GM18517 (cell line): ENCODE measurements at regions not wholly inside any gene's neighbourhood (a gene's known extent, or its start where the extent isn't known, plus 50 kb on each side); places are given as distances from the start of the nearest gene placed in this dataset.
A peak's percentile ranks its signal among the peaks of the same experiment; 100 is the strongest.

ENCODE experiments used
- ATAC-seq: cut with Tn5 transposase; IDR thresholded peaks from one replicate; pipeline ENCODE4 v1.9.1; 2021; ENCODE audit warnings: mild to moderate bottlenecking, moderate library complexity; ENCODE audit not compliant: unreplicated experiment

DNA sequence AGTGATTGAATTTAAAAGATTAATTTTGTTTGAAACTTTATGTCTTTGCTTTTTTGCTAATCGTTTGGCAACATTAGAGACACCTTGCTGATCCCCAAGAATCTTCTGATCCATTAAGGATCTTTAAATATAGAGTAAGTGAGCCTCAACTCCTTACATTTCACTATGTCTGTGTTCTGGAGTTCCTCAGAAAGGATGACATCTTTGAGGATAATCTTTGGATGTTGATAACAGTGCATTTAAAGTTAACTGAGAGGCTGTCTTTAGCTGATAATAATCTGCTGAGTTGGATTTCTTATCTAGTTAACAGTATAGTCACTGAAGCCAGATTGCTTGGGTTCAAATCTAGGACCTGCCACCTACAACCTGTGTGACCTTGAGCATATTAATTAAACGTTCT, 221.6 kb upstream of the EMCN start:
- ATAC-seq, result no peak

DNA sequence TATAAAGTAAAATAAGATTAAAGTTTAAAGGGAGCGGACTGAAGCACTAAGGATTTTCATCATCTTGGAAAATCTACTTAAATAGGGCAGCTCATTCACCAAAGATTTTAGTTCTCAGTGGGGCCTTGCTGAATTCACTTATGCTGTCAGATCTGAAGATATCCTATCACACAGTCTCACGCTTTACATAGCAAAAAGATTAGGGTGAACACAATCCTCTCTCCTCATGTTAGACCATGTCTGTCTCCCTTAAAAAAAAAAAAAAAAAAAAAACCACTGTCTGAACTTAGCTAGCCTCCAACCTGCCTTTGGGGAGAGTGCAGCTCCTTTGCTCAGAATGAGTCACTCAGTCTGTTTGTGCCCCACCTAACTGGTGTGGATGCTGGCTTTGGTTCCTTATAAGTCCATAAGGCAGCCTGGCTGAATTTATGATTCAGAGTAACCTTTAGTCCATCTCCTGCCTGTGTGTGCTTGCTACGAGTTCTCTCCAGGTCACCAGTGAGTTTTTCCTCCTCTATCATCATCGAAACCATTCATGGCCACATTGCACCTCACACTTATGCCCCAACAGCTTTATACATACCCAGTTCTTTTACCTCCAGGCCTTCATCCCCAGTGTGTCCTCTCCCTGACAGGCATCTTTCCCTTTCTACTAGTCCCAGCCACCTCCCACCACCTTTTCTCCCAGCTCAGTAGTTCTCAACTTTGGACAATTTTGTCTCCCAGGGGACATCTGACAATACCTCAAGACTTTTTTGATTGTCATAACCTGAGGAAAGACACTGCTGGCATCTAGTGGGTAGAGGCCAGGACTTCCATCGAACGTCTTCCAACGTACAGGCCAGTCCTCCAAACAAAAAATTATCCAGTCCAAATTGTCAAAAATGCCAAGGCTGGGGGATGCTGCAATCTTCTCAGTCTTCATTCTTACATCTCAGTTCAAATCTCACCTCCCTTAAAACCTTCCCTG, 220.7 kb upstream of the EMCN start:
- ATAC-seq, result no peak

DNA sequence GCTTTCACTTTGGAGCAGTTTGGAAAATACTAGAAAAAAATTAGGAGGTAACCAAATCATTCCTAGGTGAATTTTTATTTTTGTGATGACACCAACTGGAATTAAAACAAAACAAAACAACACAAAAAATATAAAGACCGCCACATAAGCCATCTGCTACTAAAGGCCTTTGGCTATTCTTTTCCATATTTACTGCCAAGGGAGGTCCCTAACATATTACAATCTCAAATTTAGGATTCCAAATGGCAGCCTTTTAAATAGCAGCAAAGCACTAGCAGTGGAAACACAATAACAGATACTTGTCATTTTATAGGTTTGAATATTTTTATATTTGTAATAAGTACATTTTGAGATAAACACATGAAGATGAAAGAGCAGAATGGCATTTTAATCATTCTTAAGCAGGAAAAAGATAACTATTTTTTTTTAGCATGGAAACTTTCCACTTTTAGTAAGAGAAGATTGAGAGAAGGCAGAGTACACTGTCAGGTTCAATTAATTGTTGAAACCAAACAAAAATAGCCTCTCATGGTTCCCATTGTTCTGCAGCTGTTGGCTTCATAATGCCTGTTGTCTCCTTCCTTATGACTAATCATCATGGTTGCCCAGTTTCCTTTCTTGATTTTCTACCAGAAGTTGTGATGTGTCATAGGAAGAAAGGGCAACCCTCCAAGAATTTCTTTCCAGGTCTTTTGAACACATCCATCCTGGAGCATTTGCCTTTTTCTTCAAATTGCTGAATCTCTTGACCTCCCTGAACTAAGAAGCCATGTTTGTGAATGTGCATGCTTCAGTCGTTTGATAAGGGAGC, 219.0 kb upstream of the EMCN start:
- ATAC-seq, result no peak

DNA sequence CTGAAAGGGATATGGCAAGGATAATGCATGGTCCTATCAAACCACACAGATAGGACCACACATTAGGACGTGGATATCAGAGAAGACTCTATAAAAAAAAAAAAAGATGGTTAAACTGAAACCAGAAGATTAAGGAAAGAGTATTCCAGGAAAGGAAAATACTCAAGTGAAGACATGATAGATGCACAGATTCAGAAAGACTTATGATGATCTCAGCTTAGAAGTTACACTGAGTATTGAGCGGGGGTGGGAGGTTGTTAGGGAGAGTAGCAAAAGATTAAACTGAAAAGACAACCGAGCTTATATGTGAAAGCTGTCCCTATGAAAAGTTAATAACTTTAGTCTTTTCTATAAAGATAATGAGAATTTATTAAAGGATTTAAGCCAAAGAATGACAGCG, 211.0 kb upstream of the EMCN start:
- no peak for ATAC-seq

DNA sequence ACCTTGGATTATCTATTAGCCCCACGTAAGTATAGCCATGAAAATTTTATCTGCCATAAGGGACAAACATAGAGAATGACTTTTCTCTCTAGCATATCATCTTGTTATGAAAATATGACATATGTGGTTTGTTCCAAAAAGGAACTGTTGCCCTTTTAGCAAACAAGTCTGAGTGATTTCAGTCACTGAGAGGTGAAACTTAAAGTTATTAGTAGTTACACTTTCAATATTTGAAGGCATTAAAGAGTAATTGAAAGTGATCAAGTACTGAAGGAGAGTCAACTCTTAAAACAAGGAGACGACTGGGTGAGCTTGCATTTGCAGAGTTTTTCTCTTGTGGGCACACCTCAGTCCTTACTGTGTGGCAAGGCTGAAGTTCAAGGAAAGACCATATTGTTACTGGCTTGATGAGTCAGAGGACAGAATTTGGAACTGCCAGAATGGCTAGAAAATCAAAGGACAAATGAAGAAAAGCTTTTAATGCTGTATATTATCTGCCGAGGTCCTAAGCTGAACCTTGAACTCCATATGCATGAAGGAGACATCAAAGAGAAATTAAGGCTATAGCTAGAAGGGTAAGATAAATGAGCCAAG, 205.1 kb upstream of the EMCN start:
- ATAC-seq, result peak; percentile 69

DNA sequence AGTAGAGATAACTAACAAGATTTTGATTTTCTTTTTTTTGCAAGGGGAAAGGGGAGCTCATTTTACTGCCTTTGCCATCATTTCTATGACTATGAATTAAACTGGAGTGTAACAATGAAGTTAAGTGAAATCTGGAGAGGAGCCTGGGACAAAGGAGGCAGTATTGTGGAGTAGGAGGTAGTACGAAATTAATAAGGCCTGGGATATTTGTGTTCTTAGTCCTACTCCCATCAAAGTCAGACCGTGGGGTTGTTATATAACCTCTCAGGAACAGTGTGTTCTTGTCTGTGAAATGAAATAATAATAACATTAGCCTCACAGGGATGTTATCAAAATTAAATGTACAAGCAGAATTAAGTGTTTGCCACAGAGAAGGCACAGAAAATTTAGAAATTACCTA, 204.3 kb upstream of the EMCN start:
- no peak for ATAC-seq

DNA sequence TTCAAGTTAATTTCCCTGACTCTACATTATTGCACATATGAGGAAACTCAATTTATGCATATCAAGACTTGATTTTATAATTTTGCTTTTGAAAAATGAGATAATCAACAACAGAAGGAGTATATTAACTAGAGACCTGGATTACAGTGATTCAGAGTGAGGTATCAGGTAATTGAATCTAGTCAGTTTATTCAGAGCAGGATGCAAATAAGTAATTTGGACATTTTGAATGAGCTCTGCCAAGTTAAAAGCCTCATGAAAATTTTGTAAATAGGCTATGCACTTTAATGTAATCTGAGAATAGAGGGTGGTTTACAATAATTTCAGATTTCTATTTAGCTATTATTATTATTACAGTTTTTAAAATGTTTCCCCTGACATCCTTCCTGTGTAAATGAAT, 203.7 kb upstream of the EMCN start:
- ATAC-seq, result no peak

DNA sequence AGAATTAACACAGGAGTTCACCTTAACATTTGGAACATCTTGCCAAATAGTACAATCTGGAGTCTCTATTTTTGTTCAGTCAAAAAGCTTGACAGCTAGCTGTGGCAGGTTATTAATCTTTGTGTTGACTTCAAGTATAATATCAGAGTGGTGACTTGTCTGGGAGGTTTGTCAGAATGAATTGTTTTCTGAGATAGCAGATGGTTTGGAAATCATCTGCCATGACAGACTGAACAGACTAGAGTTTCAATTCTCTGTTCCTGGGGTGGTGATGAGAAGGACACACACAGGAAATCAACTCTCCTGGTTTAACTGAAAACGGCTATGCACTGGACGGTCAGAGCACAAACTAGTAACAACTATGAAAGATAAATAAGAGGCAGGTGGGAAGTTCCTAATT, 203.3 kb upstream of the EMCN start:
- no peak for ATAC-seq

DNA sequence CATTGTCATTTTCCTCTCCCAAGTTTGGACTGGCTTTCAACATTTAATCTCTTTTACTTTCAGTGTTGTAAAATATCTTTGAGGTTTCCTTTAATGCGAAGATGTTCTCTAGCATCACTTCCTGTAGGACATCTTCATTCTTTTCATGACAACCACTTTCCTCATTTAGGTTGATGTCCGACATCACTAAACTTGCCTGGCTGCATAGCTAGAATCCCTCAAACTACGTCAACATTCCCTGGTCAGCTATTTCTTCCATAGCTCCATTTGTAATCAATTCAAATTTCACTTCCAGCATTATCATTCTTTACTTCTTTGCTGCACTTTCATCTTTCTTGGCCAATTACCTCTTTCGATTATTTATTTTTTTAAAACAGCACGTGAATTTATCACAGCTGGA, 198.6 kb upstream of the EMCN start:
- ATAC-seq, result no peak

DNA sequence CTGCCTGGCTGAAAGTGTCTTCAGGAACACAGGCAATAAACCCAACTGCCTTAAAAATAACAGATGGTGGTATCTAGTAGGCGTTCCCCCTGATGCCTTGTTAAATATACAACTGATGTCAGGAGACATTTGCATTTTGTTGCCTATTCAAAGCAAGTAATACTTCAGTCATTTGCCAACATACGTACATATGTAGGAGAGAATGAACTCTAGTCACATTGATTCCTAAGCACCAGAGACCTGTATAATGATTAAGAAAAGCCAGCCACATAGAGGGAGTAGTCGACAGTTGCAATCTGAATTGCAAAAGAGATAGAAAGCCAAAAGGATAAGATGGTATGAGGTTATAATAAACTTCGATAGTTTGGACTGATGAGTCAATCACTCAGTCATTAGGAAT, 191.0 kb upstream of the EMCN start:
- no peak for ATAC-seq

DNA sequence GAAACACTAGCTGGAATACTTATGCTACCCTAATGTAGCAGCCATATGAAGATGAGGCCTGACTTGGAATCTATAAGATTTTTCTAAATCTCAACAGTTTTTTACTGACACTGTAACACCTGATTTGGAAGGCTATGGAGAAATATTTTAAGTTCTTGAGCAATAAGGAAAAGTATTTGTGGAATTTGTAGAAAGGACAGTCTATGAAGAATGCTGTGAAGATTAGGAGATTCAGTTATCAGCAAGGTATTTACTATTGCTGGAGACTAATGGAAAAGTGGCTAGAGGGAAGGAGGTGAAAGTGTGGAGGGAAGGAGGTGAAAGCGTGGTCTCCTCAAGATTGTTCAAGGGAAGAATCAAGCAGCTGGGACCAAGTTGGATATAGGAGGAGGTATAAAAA, 190.0 kb upstream of the EMCN start:
- ATAC-seq, result no peak

DNA sequence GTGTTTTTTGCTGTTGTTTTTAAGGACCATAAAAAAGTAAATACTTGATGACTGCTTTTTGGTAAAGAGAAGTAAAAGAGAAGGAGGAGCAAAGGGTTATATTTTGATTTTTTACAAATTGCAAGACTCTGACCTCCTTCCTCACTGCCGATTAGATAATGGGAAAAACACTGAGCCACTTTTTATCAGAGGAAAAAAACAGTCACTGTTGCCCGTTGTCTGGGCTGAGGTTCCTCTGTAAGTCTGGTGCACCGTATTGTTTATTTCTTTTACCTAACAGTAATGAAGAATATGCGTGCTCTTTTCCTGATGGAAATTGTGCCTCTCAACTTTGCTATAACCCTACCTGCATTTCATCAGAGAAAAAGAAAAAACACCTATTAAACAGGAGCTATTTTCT, 178.7 kb upstream of the EMCN start:
- ATAC-seq, result no peak

DNA sequence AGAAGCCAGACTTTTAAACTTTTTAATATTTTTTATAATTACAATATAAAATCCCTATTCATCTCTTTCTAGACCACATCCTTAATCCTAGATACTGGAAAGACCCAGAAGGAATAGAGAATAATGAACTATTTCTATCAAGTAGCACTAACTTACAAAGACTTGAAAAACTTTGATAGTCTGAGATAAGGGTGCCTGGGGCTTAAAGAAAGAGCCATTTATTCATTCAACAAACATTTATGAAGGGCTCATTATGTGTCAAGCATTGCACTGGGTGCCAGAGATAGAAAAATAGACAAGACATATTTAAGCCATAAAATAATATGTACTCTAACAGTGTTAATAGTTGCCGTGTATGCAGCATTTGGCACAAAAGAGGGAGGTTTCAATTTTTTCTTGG, 178.0 kb upstream of the EMCN start:
- ATAC-seq, result no peak

DNA sequence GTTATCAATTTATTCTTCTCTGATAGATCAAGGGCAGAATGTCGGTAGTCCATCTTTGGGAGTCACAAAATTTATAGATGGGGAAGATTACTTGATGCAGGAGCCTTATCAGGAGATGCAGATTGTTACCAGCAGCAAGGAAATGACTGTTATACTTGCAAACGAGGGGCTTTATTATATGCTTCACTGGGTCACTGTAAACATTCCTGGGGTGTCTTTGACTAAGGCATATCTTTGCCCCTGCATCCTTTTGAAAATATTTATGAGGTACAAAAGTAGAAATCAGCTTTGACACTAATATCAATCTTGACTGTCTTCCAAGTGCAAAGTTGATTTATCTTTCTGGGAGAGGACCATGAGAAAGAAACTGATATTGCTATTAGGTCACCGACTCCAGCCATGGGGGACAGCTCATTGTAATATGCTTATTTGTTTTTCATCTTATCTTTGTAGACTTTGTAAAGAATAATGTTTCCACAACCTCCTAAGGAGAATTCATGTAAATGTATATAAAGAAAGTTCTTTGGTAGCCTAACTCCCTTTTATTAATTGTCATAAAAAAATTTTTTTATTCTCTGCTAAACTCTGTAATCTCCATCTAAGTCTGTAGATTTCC, 177.3 kb upstream of the EMCN start:
- no peak for ATAC-seq

DNA sequence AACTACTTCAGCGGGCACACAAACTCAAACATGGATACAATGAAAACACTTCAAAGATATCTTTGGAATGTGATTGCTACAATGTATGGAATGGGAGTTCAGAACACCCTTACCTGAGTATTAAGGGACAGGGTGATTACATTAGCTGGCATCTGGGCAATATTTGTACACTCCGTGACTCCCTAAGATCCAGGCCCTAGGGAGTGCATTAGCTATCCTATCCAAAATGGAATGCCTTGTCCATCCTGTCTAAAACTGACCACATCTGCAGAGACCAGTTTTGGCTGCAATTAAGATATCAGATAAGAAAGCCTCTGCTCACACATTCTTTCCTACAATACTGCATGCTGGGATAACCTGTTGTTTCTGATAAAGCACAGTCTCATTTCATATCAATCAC, 176.6 kb upstream of the EMCN start:
- no peak for ATAC-seq

DNA sequence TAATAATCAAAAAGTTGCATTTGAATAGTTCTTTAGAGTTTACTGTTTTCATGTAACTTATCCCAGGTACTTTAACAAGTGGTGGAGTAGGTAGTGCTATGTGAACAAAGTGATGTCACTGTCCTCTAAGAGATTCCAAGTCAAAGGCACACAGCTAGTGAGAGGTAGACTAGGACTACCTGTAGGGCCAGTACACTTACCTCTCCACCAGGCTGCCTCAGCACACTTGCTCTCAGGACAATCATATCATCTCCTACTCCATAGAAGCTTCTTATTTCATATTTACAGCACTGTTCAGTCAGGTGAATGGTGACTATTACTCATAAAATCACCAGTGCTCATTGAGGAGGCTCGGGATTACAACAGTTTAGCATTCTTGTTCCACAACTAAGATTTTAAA, 173.0 kb upstream of the EMCN start:
- ATAC-seq, result no peak

DNA sequence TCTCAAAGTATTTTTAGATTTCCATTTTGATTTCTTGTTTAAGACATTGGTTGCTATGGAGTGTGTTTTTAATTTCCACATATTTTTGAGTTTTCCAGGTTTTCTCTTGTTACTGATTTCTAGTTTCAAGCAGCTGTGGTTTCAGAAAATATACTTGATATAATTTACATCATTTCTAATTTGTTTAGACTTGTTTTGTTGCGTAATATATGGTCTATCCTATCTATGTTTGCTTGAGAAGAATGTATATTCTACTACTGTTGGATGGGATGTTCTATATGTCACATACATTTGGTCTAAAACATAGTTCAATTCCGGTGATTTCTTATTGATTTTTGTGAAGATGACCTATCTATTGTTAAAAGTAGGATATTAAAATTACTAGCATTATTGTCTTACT, 170.5 kb upstream of the EMCN start:
- ATAC-seq, result no peak

DNA sequence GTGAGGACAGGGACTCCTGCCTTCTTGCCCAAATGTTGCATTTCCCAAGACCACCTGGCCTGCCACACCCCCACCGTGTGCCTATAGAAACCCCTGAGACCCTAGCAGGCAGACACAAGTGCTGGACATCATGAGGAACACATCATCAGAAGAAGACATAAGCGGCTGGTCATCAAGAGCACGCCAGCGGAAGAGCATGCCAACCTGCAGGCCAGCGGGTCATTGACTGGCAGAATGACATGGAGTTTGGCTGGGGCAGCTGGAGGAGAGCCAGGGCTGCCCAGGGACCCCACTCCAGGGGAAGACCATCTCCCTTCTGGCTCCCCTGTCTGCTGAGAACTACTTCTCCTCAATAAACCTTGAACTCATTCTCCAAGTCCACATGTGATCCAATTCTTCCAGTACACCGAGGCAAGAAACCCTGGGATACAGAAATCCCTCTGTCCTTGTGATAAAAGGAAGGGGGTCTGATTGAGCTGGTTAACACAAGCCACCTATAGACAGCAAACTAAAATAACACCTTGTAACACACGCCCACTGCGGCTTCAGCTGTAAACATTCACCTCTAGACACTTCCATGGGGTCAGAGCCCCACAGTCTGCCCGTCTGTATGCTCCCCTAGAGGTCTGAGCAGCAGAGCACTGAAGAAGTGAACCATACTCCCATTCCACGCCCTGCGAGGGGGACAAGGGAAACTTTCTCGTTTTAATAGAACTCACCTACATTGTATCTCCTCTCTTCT, 164.8 kb upstream of the EMCN start:
- ATAC-seq, result no peak

DNA sequence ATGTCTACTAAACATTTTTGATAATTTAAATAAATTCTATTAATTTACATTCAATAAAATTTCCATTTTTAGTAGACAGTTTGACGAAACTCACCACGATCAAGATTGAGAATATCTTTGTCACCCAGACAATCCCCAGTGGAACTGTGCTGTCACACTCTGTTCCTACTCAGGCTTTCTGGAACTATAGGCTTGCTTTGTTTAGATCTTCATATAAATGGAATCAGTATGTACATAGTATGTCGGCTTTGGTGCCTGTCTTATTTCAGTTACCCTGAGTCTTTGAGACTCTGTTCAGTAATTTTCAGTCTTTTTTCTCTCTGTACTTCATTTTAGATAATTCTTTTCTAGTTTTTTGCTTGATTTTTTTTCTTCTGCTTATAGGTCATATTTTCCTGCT, 163.5 kb upstream of the EMCN start:
- ATAC-seq, result no peak

DNA sequence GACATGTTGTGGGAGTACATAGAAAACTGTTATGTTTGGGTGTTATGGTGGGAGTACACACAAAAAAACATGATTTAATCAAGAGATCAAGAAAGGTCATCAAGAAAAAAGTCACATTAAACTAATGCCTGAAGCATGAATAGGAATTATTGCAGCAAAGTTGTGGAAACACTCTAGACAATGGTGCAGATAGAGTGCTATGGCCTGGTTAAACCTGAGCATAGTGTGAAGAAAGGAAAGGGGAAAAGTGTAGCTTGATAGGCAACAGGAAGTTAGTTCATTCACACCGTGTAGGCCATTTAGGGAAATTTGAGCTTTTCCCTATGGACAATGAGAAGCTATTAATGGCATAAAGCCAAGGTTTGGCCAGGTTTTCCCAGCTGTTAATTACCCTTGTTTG, 162.1 kb upstream of the EMCN start:
- no peak for ATAC-seq

DNA sequence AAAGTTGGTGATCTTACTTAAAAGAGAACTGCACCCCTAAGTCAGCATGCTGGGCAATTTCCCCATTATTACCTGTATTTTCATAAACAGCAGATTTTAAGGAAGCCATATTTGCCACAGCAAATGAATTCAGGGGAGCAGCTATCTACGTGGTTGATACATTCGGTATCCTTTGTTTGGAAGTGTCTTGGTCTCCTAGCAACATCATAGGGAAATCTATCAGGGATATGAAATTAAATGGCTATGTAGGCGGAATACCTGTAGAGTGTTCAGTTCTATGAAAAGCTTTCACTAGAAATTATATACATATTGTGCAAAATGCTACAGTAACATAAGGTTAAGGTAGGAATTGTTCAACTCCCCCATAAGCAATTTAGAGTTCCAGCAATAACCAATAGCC, 157.2 kb upstream of the EMCN start:
- no peak for ATAC-seq
